ENCODE measurements at regions not wholly inside any gene's neighbourhood (a gene's known extent, or its start where the extent isn't known, plus 50 kb on each side); places are given as distances from the start of the nearest gene placed in this dataset.
"Not testable (repeated sequence)": the region's sequence is repeated elsewhere in the genome, so short reads cannot be mapped to it uniquely, and the experiment has no call there.

DNA sequence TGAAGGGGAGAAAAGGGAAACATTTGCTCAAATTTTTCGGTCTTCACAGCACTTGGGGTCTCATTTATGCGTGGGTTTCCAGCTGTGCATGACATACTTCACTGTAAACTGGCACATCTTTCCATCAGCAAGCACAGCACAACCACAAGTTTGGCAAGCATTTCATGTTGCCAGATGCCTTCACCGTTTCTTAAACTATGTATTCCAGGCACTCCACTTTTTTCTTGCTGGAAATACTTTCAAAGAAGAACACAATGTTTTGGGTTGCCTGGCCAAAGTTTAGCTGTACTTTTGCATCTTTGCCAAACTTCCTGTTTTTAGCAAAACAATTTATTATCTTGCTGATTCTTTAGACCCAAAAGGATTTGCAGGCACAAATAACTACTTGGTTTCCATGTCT is 194.6 kb upstream of the MEIS1 start:
- DNase-seq = no peak

- DNase-seq = no peak
These were observed 195.3 kb upstream of the MEIS1 start for GRCh38 chr2:66239655-66240054.

- no peak for DNase-seq
These were observed 197.0 kb upstream of the MEIS1 start for GRCh38 chr2:66237803-66238379.

- DNase-seq = no peak
These were observed 197.8 kb upstream of the MEIS1 start for GRCh38 chr2:66236816-66237802.

GRCh38 chr2:66236067-66236685 is 198.7 kb upstream of the MEIS1 start:
- no peak for DNase-seq

GRCh38 chr2:66235428-66235827 is 199.5 kb upstream of the MEIS1 start:
- no peak for DNase-seq

DNA sequence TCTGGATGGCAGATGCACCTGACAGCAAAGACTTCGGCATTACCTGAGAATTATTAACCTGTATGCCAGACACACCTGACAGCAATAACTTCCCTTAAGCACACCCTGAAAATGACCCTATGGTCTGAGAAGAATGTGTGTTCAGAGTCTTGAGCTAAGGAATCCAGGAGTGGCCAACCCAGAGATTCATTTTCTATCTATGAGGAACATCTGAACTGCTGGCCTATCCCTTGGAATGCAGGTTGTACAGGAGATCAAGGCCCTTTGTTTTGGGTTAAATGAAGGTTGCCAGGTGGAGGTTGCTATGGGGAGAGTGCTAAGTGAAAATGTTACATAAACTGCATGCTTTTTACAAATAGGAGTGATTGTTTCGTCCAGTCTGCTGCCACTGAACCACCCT is 200.9 kb upstream of the MEIS1 start:
- DNase-seq = no peak

GRCh38 chr2:66228128-66228547 is 206.8 kb upstream of the MEIS1 start:
- no peak for DNase-seq

- no peak for DNase-seq
These were observed 217.8 kb upstream of the MEIS1 start for GRCh38 chr2:66217039-66217585.

DNA sequence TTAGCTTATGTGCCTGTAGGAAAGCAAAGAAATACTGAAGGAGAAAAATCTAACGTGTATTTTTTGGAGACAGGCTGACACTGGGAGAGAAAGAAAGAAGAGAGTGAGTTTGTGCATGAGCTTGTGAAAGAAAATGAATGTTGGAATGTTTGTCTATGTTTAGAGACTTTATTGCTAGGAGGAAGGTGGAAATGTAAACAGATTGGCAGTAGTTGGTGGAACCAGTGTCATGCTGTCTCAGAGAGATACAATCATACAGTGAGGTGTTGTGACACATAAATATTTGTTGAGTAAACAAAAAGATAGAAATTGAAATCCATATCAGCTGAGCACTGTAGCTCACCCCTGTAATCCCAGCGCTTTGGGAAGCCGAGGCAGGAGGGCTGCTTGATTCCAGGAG is 222.2 kb upstream of the MEIS1 start:
- DNase-seq = no peak

DNA sequence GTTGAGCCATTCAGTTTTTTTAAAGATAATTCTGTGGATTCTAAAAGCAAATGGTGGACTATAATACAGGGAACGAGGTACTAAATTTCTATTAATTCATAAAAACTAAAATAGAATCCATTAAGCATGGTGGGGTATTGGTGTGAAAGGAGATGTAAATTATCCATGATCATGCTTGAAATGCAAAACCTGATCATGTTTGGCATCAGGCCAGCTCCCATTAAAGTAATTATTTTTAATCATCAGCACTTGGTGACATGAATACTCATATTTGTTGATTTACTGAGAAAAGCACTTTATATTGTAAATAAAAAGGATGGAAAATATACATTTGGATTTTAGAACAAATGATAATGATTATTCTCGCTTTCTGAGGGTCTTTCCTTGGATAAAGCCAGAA is 232.3 kb upstream of the MEIS1 start:
- no peak for DNase-seq

GRCh38 chr2:66201242-66201641 is 233.7 kb upstream of the MEIS1 start:
- DNase-seq = no peak

DNA sequence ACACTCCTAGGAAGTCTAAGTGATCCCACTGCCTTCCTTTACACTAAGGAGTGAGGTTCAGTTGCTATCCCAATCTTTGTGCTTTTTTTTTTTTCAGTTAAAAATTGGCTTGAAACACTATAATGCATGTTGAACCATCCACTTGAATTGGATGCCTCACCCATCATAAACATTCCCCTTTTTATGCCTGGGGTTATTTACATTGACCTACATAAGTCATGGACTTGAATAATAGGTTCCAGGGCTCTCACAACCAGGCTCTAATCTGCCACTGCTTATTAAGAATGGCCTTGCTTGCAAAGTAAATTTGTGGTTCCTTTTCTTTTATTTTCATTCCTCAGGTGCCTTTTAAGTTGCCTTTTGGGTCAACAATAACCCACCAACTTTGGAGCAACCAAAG is 236.1 kb upstream of the MEIS1 start:
- no peak for DNase-seq

- no peak for DNase-seq
These were observed 242.0 kb upstream of the MEIS1 start for GRCh38 chr2:66192888-66193287.

GRCh38 chr2:66191311-66191710 is 243.6 kb upstream of the MEIS1 start:
- no peak for DNase-seq

DNA sequence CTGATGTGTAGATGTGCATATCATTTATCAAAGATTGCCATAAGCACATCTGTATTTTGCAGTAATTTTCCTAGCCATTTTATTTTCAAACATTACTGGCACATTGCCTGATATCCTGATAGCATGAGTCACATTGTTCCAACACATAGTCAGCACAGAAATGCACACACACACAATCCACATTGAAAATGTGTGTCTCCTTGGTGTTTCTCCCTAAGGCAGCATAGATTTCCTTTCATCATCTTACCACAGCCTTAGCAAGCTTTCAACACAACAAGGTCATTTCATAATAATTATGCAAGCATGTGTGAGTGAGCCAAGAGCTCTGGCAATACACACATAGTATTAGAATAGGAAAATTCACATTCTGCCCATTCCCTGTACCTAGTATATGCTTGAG is 245.4 kb upstream of the MEIS1 start:
- no peak for DNase-seq

DNA sequence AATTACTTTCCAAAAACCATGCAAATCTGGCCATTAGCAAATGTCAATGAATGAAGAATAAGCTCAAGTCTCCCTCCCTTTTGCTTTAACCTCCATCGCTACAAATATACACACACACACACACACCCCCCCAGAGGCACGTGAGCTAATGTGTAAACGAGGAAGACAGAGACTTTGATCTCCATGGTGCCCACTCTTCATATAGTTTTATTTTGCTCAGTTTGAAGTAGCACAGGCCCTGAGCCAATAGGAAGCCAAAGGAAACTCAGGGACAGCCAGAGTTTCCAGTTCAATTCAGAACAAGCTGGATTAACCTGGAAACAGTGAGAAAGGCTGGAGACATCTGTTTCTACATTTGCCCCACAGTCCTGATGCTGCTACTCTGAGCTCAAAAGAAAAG is 248.4 kb upstream of the MEIS1 start:
- DNase-seq = no peak

- no peak for DNase-seq
These were observed 249.3 kb upstream of the MEIS1 start for GRCh38 chr2:66185497-66186054.

GRCh38 chr2:66177128-66177796 is 257.7 kb upstream of the MEIS1 start:
- DNase-seq = not testable (repeated sequence)

- no peak for DNase-seq
These were observed 260.4 kb upstream of the MEIS1 start for GRCh38 chr2:66174491-66174890.

GRCh38 chr2:66173645-66174044 is 261.3 kb upstream of the MEIS1 start:
- no peak for DNase-seq

DNA sequence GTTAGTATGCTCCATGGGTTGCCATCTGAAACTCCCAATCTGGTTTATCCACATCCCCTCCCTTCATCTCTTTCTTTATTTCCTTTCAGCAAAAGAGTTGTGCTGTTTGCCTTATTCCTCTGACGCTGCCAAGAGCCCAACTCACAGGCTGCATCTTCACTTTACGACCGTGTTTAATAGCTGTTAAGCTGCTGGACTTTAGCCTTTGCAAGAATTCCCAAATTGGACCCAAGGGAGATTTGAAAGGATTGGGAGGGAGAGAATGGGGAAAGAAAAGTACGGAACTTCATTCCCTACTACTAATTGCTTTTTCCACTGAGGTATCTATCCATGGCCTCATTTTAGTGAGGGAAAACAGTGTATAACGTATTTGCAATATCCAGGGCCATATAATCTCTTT is 263.4 kb upstream of the MEIS1 start:
- DNase-seq = no peak

All from stimulated activated CD4-positive, alpha-beta T cell treated with anti-CD3 and anti-CD28 coated beads, Interleukin-15, amount 100 ng/mL, for 24 hours (primary cell).